Panc1 (cell line): ENCODE measurements at regions not wholly inside any gene's neighbourhood (a gene's known extent, or its start where the extent isn't known, plus 50 kb on each side); places are given as distances from the start of the nearest gene placed in this dataset.
"Not testable (repeated sequence)": the region's sequence is repeated elsewhere in the genome, so short reads cannot be mapped to it uniquely, and the experiment has no call there.

ENCODE experiments used
- ATAC-seq: fragments of 200-7000 bp; cut with Tn5 transposase; 2 replicates; pipeline ENCODE4 v1.9.1; 2020; ENCODE audit warnings: mild to moderate bottlenecking, moderate library complexity
- BruUV-seq: library from RNA; stranded (reverse); fragments of 400-500 nt; replicated peaks from 2 replicates; lab custom pipeline; 2021; lab: Mats Ljungman, UMichigan
- CTCF ChIA-PET: fragments of 300-600 bp; sonication (Branson Sonifier 250); formaldehyde crosslinking; loops from one replicate; lab custom pipeline; 2022; ENCODE audit warnings: antibody characterized with exemption; lab: Charles Lee
- POLR2A ChIA-PET: fragments of 300-600 bp; sonication (Branson Sonifier 250); formaldehyde crosslinking; loops from one replicate; lab custom pipeline; 2022; ENCODE audit warnings: antibody characterized with exemption; lab: Charles Lee
- DNase-seq: peaks from one replicate; pipeline ENCODE4 v3.0.0-alpha.2; 2010; ENCODE audit warnings: low read depth, low spot score
- H3K27ac ChIP-seq: 2 replicates; pipeline ENCODE4 v1.5.1; 2011; ENCODE audit warnings: mild to moderate bottlenecking, low read length, inconsistent platforms
- H3K27me3 ChIP-seq: fragments of 200-500 bp; sonication (Bioruptor generic); 2 replicates; pipeline ENCODE4 v1.6.0; 2014; ENCODE audit warnings: low read length, inconsistent platforms; ENCODE audit not compliant: control insufficient read depth, insufficient read depth
- H3K36me3 ChIP-seq: fragments of 200-500 bp; sonication (Bioruptor generic); 2 replicates; pipeline ENCODE4 v1.5.1; 2014; ENCODE audit warnings: inconsistent platforms, mild to moderate bottlenecking, low read length, moderate library complexity; ENCODE audit not compliant: control insufficient read depth, insufficient read depth
- H3K4me1 ChIP-seq: 2 replicates; pipeline ENCODE4 v1.5.1; 2011; ENCODE audit warnings: inconsistent platforms, mild to moderate bottlenecking, low read length, moderate library complexity; ENCODE audit not compliant: control insufficient read depth, insufficient read depth
- H3K4me3 ChIP-seq, 2 experiments: 2 replicates each; pipeline ENCODE4 v1.5.1; 2011 to 2012; ENCODE audit warnings: low read depth in 2 of 2, low read length in 2 of 2, mild to moderate bottlenecking in 2 of 2, inconsistent platforms in 1 of 2, moderate library complexity in 1 of 2
- H3K9me3 ChIP-seq: fragments of 200-500 bp; sonication (Bioruptor generic); 2 replicates; pipeline ENCODE4 v1.5.1; 2014; ENCODE audit warnings: low read depth, mild to moderate bottlenecking, inconsistent platforms, low read length, moderate library complexity; ENCODE audit not compliant: control insufficient read depth, insufficient read depth
- CTCF ChIP-seq: fragments of 450-650 bp; IDR thresholded peaks from 2 replicates; pipeline ENCODE4 v1.5.1; 2017; ENCODE audit warnings: mild to moderate bottlenecking
- POLR2AphosphoS5 ChIP-seq: IDR thresholded peaks from 2 replicates; pipeline ENCODE4 v1.6.1; 2012; ENCODE audit warnings: mild to moderate bottlenecking, low read depth, low read length, moderate library complexity
- REST ChIP-seq, 2 experiments: IDR thresholded peaks; 2 replicates each; pipeline ENCODE4 v1.6.1; 2011 to 2012; ENCODE audit warnings: low read depth in 2 of 2, control low read depth in 1 of 2, low read length in 1 of 2, mild to moderate bottlenecking in 1 of 2, moderate library complexity in 1 of 2; ENCODE audit not compliant: insufficient read depth in 1 of 2
- SIN3A ChIP-seq: IDR thresholded peaks from 2 replicates; pipeline ENCODE4 v1.6.1; 2012; ENCODE audit warnings: low read depth, mild to moderate bottlenecking, low read length, moderate library complexity, borderline replicate concordance; ENCODE audit not compliant: insufficient read depth
- TCF7L2 ChIP-seq: IDR thresholded peaks from 2 replicates; pipeline ENCODE4 v1.6.1; 2011; ENCODE audit warnings: mild to moderate bottlenecking, low read depth, low read length, inconsistent platforms
- in situ Hi-C: cut with HindIII; loops from 2 replicates; pipeline ENCODE4 v1.10.0; 2016; ENCODE audit warnings: low sequenced_read_pairs, low pct_unique_long_range_greater_than_20kb
- intact Hi-C: fragments of 100-400 bp; cut with micrococcal nuclease; formaldehyde crosslinking; loops from one replicate; pipeline ENCODE4 v1.10.0; 2022; ENCODE audit not compliant: unreplicated experiment

GRCh38 chr9:42368279-42368881 is 184.9 kb downstream of the SPATA31A6 start:
- H3K4me1 ChIP-seq, CTCF ChIA-PET, POLR2A ChIA-PET, H3K27me3 ChIP-seq, intact Hi-C loops, H3K4me3 ChIP-seq, BruUV-seq, in situ Hi-C loops, DNase-seq, H3K9me3 ChIP-seq, H3K36me3 ChIP-seq, H3K27ac ChIP-seq, ATAC-seq: not testable (repeated sequence)

- ATAC-seq, H3K27ac ChIP-seq, H3K27me3 ChIP-seq, CTCF ChIA-PET, DNase-seq, in situ Hi-C loops, H3K4me3 ChIP-seq, intact Hi-C loops, H3K36me3 ChIP-seq, H3K9me3 ChIP-seq, POLR2A ChIA-PET, H3K4me1 ChIP-seq, BruUV-seq: not testable (repeated sequence)
These were observed 186.7 kb downstream of the SPATA31A6 start for GRCh38 chr9:42370172-42370571.

- BruUV-seq, H3K4me1 ChIP-seq, POLR2A ChIA-PET, intact Hi-C loops, H3K9me3 ChIP-seq, H3K36me3 ChIP-seq, in situ Hi-C loops, ATAC-seq, H3K27ac ChIP-seq, CTCF ChIA-PET, H3K4me3 ChIP-seq, DNase-seq, H3K27me3 ChIP-seq: not testable (repeated sequence)
These were observed 188.0 kb downstream of the SPATA31A6 start for GRCh38 chr9:42371417-42371816.

GRCh38 chr9:42377530-42378417 is 194.3 kb downstream of the SPATA31A6 start:
- POLR2A ChIA-PET, H3K4me3 ChIP-seq, H3K9me3 ChIP-seq, H3K27me3 ChIP-seq, in situ Hi-C loops, DNase-seq, H3K4me1 ChIP-seq, BruUV-seq, intact Hi-C loops, H3K36me3 ChIP-seq, ATAC-seq, H3K27ac ChIP-seq, CTCF ChIA-PET: not testable (repeated sequence)

GRCh38 chr9:42378418-42378815 is 195.0 kb downstream of the SPATA31A6 start:
- ATAC-seq = no peak
- H3K4me3 ChIP-seq = no peak overlapping the region
- no peak overlapping the region for H3K27ac ChIP-seq
- no peaks in the 10 kb centered on the region for H3K4me1 ChIP-seq
- intact Hi-C loops = no loop called here
- BruUV-seq = no TSS peak
- CTCF ChIA-PET = no interaction called here
- no peaks in the 10 kb centered on the region for H3K36me3 ChIP-seq
- H3K27me3 ChIP-seq = no peaks in the 10 kb centered on the region
- DNase-seq = no peak
- POLR2A ChIA-PET = no interaction called here
- no peaks in the 10 kb centered on the region for H3K9me3 ChIP-seq
- in situ Hi-C loops = no loop called here
- TF ChIP-seq CTCF (no peak), POLR2AphosphoS5 (no peak), SIN3A (no peak), TCF7L2 (no peak), REST (IDR thresholded peaks at IDR 0.05; ENCODE audit: insufficient read depth in 1 of 2, low read depth in 2 of 2, low read length in 1 of 2) (no peak)
